Stimulated activated CD8-positive, alpha-beta memory T cell treated with anti-CD3 and anti-CD28 coated beads, Interleukin-15, amount 100 ng/mL, for 48 hours (primary cell): ENCODE measurements at regions not wholly inside any gene's neighbourhood (a gene's known extent, or its start where the extent isn't known, plus 50 kb on each side); places are given as distances from the start of the nearest gene placed in this dataset.

ENCODE experiments used
- DNase-seq, 2 donors: peaks; one replicate each; pipeline ENCODE4 v3.0.0-alpha.2; 2020; ENCODE audit warnings: low read depth in 2 of 2

- DNase-seq, result no peak
Observed at GRCh38 chr17:79220713-79221291, 146.2 kb downstream of the ENGASE start.

- DNase-seq, result no peak
Observed at GRCh38 chr17:79220201-79220712, 145.6 kb downstream of the ENGASE start.

GRCh38 chr17:79219208-79219935 lies 144.7 kb downstream of the ENGASE start:
- DNase-seq, result no peak

GRCh38 chr17:79218825-79219200 lies 144.2 kb downstream of the ENGASE start:
- DNase-seq, result no peak

- no peak for DNase-seq
Observed at GRCh38 chr17:79218175-79218824, 143.7 kb downstream of the ENGASE start.

GRCh38 chr17:79217473-79218135 lies 143.0 kb downstream of the ENGASE start:
- no peak for DNase-seq

DNA sequence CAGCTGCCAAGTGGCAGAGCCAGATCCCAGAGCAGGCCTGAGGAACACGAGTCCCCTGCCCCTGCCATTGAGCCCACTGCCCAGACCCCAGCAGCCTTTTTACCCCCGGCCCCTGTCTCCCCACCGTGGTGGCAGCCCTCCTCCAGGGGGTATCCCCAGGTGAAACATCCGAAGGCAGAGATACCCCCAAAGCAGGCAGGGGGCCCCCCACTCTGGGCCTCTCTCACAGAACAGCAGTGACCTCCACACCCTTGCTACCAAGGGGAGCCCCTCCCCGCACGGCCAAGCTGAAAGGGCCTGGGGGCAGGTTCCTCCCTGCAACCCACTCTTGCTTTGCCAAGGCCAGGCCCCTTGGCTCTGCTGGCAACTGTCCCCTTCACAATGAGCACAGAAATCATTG lies 142.2 kb downstream of the ENGASE start:
- DNase-seq, result no peak

DNA sequence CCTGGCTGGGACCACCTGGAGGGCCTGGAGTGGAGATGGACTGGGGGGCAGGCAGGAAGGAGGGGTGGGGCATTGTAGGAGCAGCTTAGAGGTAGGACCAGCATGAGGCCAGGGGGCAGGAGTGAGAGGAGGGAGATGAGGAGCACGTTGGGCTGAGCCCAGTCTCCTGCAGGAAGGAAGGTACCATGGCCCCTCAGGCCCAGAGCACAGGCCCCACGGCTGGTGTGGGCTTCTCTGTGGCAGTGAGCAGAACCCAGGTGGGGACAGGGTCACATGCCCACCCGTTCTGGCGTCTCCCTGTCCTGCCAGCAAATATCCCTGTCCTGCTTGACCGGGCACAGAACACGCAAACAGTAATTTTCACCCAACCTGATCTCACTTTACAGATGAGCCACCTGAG lies 141.8 kb downstream of the ENGASE start:
- no peak for DNase-seq

GRCh38 chr17:79215631-79216030 lies 141.0 kb downstream of the ENGASE start:
- no peak for DNase-seq

GRCh38 chr17:79214940-79215604 lies 140.4 kb downstream of the ENGASE start:
- no peak for DNase-seq

GRCh38 chr17:79214459-79214858 lies 139.8 kb downstream of the ENGASE start:
- no peak for DNase-seq

- no peak for DNase-seq
Observed at GRCh38 chr17:79213305-79213704, 138.7 kb downstream of the ENGASE start.

GRCh38 chr17:79212149-79213087 lies 137.8 kb downstream of the ENGASE start:
- DNase-seq, result no peak

DNA sequence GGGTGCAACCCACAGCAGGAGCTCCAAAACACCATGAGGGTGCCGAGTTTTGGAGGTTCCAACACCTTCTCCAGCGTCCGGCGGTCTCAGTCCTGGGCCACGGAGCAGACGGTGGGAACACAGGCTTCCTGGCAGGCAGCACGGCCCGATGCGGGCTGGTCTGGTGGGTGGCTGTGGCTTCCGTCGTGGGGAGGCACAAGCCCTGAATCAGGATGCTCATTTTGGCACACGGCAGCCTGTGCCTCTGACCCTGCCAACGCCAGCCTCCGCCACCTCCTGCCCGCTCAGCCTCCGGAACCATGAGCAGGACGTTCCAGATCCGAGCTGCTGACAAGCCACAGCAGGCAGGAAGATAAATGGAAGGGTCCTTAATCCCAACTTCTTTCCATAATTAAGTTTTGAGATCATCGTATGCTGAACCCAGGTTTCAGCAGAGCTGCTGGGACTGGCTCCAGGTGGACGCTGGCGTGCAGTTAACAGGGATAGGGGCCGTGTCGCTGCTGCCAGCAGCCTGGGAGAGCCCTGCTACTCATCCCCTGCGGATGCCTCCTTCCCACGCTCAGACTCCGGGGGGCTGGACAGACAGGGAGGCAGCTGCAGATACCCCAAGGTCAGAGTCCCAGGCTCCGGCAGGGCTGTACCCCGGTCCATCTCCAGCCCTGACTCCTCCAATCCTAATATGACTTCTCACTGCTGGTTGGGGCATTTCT lies 136.6 kb downstream of the ENGASE start:
- DNase-seq, result no peak

GRCh38 chr17:79210638-79211037 lies 136.0 kb downstream of the ENGASE start:
- no peak for DNase-seq

DNA sequence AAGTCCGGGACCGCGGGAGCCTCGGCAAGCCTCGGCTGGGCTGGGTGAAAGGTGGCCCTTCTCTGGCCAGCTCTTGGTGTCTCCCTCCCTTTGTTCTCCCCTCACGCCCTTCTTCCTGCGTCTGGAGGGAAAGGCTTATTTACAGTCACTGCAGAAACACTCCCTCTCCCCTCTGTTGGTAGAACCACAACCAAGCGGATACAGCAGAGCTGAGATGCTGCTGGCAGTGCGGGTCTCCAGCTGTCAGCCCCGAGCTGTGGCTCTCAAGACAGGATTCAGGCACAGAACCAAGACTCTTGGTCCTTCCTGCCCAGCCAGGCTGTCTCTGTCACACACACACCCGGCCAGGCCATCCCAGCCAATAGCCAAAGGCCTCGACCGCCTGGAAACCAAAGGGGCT lies 133.3 kb downstream of the ENGASE start:
- DNase-seq, result no peak

GRCh38 chr17:79205688-79206205 lies 131.1 kb downstream of the ENGASE start:
- no peak for DNase-seq

DNA sequence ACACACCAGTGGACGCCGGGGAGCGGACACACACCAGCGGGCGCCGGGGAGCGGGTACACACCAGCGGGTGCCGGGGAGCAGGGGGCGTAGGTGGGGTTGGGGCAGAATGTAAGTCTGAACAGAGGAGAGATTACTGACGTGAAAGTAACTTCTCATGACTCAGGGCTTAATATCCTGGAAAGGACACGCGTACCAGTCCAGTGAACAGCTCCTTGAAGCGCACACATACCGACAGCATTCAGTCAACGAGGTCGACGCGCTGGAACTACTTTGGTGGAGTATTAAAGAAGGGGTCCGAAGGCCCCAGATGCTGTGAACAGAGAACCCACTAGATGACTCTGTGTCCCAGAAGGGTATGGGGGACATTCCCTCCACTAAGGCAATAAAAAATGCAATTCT lies 129.6 kb downstream of the ENGASE start:
- DNase-seq, result no peak

GRCh38 chr17:79203657-79204056 lies 129.0 kb downstream of the ENGASE start:
- no peak for DNase-seq

GRCh38 chr17:79203016-79203415 lies 128.4 kb downstream of the ENGASE start:
- DNase-seq, result no peak
